SK-N-SH (cell line): ENCODE measurements at regions not wholly inside any gene's neighbourhood (a gene's known extent, or its start where the extent isn't known, plus 50 kb on each side); places are given as distances from the start of the nearest gene placed in this dataset.
A peak's percentile ranks its signal among the peaks of the same experiment; 100 is the strongest.

Source experiments
- CTCF ChIA-PET: fragments of 300-600, 350-600 bp; formaldehyde crosslinking; extraction: SDS; loops from one replicate; lab custom pipeline; 2021; lab: Yijun Ruan, JAX
- POLR2A ChIA-PET: fragments of 350-600 bp; sonication (Branson Sonifier 250); formaldehyde crosslinking; extraction: SDS; loops from one replicate; lab custom pipeline; 2020; ENCODE audit warnings: antibody characterized with exemption, inconsistent platforms; lab: Yijun Ruan, JAX
- DNase-seq: peaks from one replicate; pipeline ENCODE4 v3.0.0; 2012
- H2AFZ ChIP-seq: fragments of 200-600 bp; sonication (generic); 2 replicates; pipeline ENCODE4 v1.8.1; 2016; ENCODE audit warnings: antibody characterized with exemption, mild to moderate bottlenecking, low read depth
- H3F3A ChIP-seq: fragments of 200-600 bp; sonication (generic); replicated peaks from 2 replicates; pipeline ENCODE3; 2016; ENCODE audit warnings: antibody characterized with exemption, mild to moderate bottlenecking; ENCODE audit not compliant: insufficient read depth
- H3K27ac ChIP-seq, 2 experiments: fragments of 200-500 bp in 1 of 2; fragments of 200-600 bp in 1 of 2; sonication (Bioruptor generic) in 1 of 2; sonication (generic), shearing (Covaris generic) in 1 of 2; 2 replicates each; pipeline versions ENCODE4 v1.5.1 to v1.6.1; 2014 to 2016; ENCODE audit warnings: low read depth in 2 of 2, inconsistent platforms in 1 of 2, low read length in 1 of 2, mild to moderate bottlenecking in 1 of 2, mixed read lengths in 1 of 2
- H3K27me3 ChIP-seq: fragments of 200-600 bp; sonication (generic), shearing (Covaris generic); 2 replicates; pipeline ENCODE4 v1.6.1; 2016; ENCODE audit warnings: mixed run types; ENCODE audit not compliant: insufficient read depth
- H3K36me3 ChIP-seq, 2 experiments: fragments of 200-500 bp in 1 of 2; fragments of 200-600 bp in 1 of 2; sonication (Bioruptor generic) in 1 of 2; sonication (generic) in 1 of 2; replicated peaks in 1 of 2; 2 replicates each; pipeline versions ENCODE3 to v1.5.1; 2014 to 2016; ENCODE audit warnings: low read length in 1 of 2, mild to moderate bottlenecking in 1 of 2; ENCODE audit not compliant: insufficient read depth in 2 of 2, control insufficient read depth in 1 of 2
- H3K4me1 ChIP-seq, 2 experiments: fragments of 200-500 bp in 1 of 2; fragments of 200-600 bp in 1 of 2; sonication (Bioruptor generic) in 1 of 2; sonication (generic), shearing (Covaris generic) in 1 of 2; 2 replicates each; pipeline versions ENCODE4 v1.5.1 to v1.6.1; 2014 to 2016; ENCODE audit warnings: low read depth in 1 of 2, low read length in 1 of 2, mixed run types in 1 of 2; ENCODE audit not compliant: insufficient read depth in 2 of 2, control insufficient read depth in 1 of 2
- H3K4me2 ChIP-seq: fragments of 200-600 bp; sonication (generic), shearing (Covaris generic); 2 replicates; pipeline ENCODE4 v1.6.1; 2017; ENCODE audit warnings: mixed run types
- H3K4me3 ChIP-seq, 2 experiments: fragments of 200-500 bp in 1 of 2; fragments of 200-600 bp in 1 of 2; sonication (Bioruptor generic) in 1 of 2; sonication (generic), shearing (Covaris generic) in 1 of 2; 2 replicates each; pipeline versions ENCODE4 v1.5.1 to v1.8.1; 2014 to 2016; ENCODE audit warnings: low read depth in 2 of 2, inconsistent platforms in 1 of 2, low read length in 1 of 2, mild to moderate bottlenecking in 1 of 2, mixed read lengths in 1 of 2, moderate library complexity in 1 of 2
- H3K79me2 ChIP-seq: fragments of 200-600 bp; sonication (generic); 2 replicates; pipeline ENCODE4 v1.8.1; 2017; ENCODE audit warnings: mild to moderate bottlenecking; ENCODE audit not compliant: insufficient read depth
- H3K9ac ChIP-seq: fragments of 200-600 bp; sonication (generic); 2 replicates; pipeline ENCODE4 v1.6.1; 2017; ENCODE audit warnings: mixed run types
- H3K9me2 ChIP-seq: fragments of 200-600 bp; sonication (generic); 2 replicates; pipeline ENCODE4 v1.6.1; 2017; ENCODE audit warnings: mixed run types
- H3K9me3 ChIP-seq: fragments of 200-600 bp; sonication (generic); 2 replicates; pipeline ENCODE4 v1.6.1; 2017; ENCODE audit warnings: mixed run types, mild to moderate bottlenecking, moderate library complexity
- H4K20me1 ChIP-seq: fragments of 200-600 bp; sonication (generic); 2 replicates; pipeline ENCODE4 v1.6.1; 2017; ENCODE audit warnings: mild to moderate bottlenecking, mixed run types; ENCODE audit not compliant: insufficient read depth
- CHD2 ChIP-seq: fragments of 150-350 bp; IDR thresholded peaks from 2 replicates; pipeline ENCODE4 v1.6.1; 2018; ENCODE audit warnings: low read length; ENCODE audit not compliant: partially characterized antibody
- ELF1 ChIP-seq: IDR thresholded peaks from 2 replicates; pipeline ENCODE4 v1.4.0; 2012
- EP300 ChIP-seq, 2 experiments: IDR thresholded peaks; 2 replicates each; pipeline versions ENCODE4 v1.4.0 to v1.6.1; 2012; ENCODE audit warnings: borderline replicate concordance in 1 of 2, low read depth in 1 of 2, low read length in 1 of 2
- FOSL2 ChIP-seq: IDR thresholded peaks from 2 replicates; pipeline ENCODE4 v1.4.0; 2012; ENCODE audit warnings: low read depth, mild to moderate bottlenecking, moderate library complexity, borderline replicate concordance
- FOXJ3 ChIP-seq: sonication (generic); formaldehyde crosslinking; IDR thresholded peaks from 2 replicates; pipeline ENCODE4 v1.5.1; 2020; ENCODE audit warnings: mild to moderate bottlenecking, missing genetic modification reagents
- FOXM1 ChIP-seq: IDR thresholded peaks from 2 replicates; pipeline ENCODE4 v1.4.0; 2012; ENCODE audit warnings: low read depth, mild to moderate bottlenecking
- GATA2 ChIP-seq: sonication (generic); formaldehyde crosslinking; IDR thresholded peaks from 2 replicates; pipeline ENCODE4 v1.5.0; 2020; ENCODE audit warnings: mild to moderate bottlenecking, missing genetic modification reagents
- JUND ChIP-seq: IDR thresholded peaks from 2 replicates; pipeline ENCODE4 v1.4.0; 2012
- MXI1 ChIP-seq: IDR thresholded peaks from 2 replicates; pipeline ENCODE4 v1.6.1; 2012; ENCODE audit warnings: mild to moderate bottlenecking, low read depth, low read length, improper control_type of control experiment
- PBX3 ChIP-seq: IDR thresholded peaks from 2 replicates; pipeline ENCODE4; 2012
- POLR2AphosphoS5 ChIP-seq: IDR thresholded peaks from 2 replicates; pipeline ENCODE4 v1.6.1; 2012; ENCODE audit warnings: low read depth, low read length
- RAD21 ChIP-seq: IDR thresholded peaks from 2 replicates; pipeline ENCODE4 v1.6.1; 2012; ENCODE audit warnings: mild to moderate bottlenecking, low read length
- RCOR1 ChIP-seq: fragments of 150-350 bp; IDR thresholded peaks from 2 replicates; pipeline ENCODE4 v1.6.1; 2017; ENCODE audit warnings: antibody characterized with exemption, low read length
- REST ChIP-seq: IDR thresholded peaks from 2 replicates; pipeline ENCODE4 v1.6.1; 2012; ENCODE audit warnings: mild to moderate bottlenecking, low read depth, low read length, moderate library complexity
- RFX5 ChIP-seq: IDR thresholded peaks from 2 replicates; pipeline ENCODE4 v1.6.1; 2012; ENCODE audit warnings: mild to moderate bottlenecking, improper control_type of control experiment, low read length
- RXRA ChIP-seq: IDR thresholded peaks from 2 replicates; pipeline ENCODE4 v1.4.0; 2012; ENCODE audit warnings: low read depth, mild to moderate bottlenecking, borderline replicate concordance
- TCF12 ChIP-seq: IDR thresholded peaks from 2 replicates; pipeline ENCODE4 v1.4.0; 2012
- TEAD4 ChIP-seq: IDR thresholded peaks from 2 replicates; pipeline ENCODE4 v1.4.0; 2012; ENCODE audit warnings: mild to moderate bottlenecking, borderline replicate concordance; ENCODE audit not compliant: insufficient read depth
- YY1 ChIP-seq: IDR thresholded peaks from 2 replicates; pipeline ENCODE4 v1.4.0; 2012; ENCODE audit warnings: low read depth, mild to moderate bottlenecking
- ZBTB33 ChIP-seq: IDR thresholded peaks from 2 replicates; pipeline ENCODE4 v1.4.0; 2012; ENCODE audit warnings: low read depth, borderline replicate concordance
- WGBS: methylation state at CpG from one replicate; pipeline ENCODE4 v1.1.6; 2017; ENCODE audit warnings: low lambda C conversion rate; 5-methylcytosine and 5-hydroxymethylcytosine counted together

GRCh38 chr14:83491091-83491490 lies 1957.4 kb upstream of the SEL1L start (continued):
- TF ChIP-seq REST (no peak), POLR2AphosphoS5 (no peak), JUND (no peak), RFX5 (no peak), PBX3 (no peak), MXI1 (no peak), FOXJ3 (no peak), TCF12 (no peak), YY1 (no peak), ELF1 (no peak), FOSL2 (no peak)
- TF ChIP-seq, all 33 proteins: peak for 0

GRCh38 chr14:83520837-83521236 lies 1987.2 kb upstream of the SEL1L start:
- Histone ChIP-seq H3K4me2 (no peak overlapping the region), H3K36me3 (no peaks in the 10 kb centered on the region), H2AFZ (no peak overlapping the region), H3F3A (peaks cover 5% of the 10 kb centered on the region), H3K4me3 (no peak overlapping the region), H3K79me2 (no peaks in the 10 kb centered on the region), H3K4me1 (peaks cover 0 to 5% of the 10 kb centered on the region in 2 experiments; a peak in 2 of 4 replicates), H3K27ac (peak overlapping the region in 1 of 2 experiments; percentile 73; a peak in 2 of 4 replicates), H3K9ac (no peak overlapping the region), H3K27me3 (no peaks in the 10 kb centered on the region), H3K9me3 (no peaks in the 10 kb centered on the region), H4K20me1 (no peaks in the 10 kb centered on the region), H3K9me2 (no peaks in the 10 kb centered on the region)
- peak; percentile 74 for DNase-seq
- ChIA-PET POLR2A (no interaction called here), CTCF (interaction anchor here (0.8 to 1.4 kb wide), 4 partner anchors 13 to 225 kb away, joined by 3 to 6 read pairs (median 4); no protein-coding TSS in a partner anchor)
- 2% methylated on average over 3 of the region's 3 CpGs for WGBS
- TF ChIP-seq GATA2 (CRISPR knock-in tag) (peak; percentile 95), TEAD4 (0 out of 2 replicates have a peak, but pooled peaks have one; percentile 29), POLR2AphosphoS5 (peak; percentile 32; the same call in 1 of the 2 replicates), RXRA (peak; percentile 26; the same call in 1 of the 2 replicates), EP300 (IDR thresholded peaks at IDR 0.05; ENCODE audit: borderline replicate concordance in 1 of 2, low read depth in 1 of 2, low read length in 1 of 2) (peak; percentile 27 to 94; a peak in 3 of 4 replicates), FOXJ3 (peak; percentile 59; the same call in 1 of the 2 replicates), ELF1 (no peak), RCOR1 (peak; percentile 99), ZBTB33 (no peak), RFX5 (no peak), TCF12 (peak; percentile 82), CHD2 (peak; percentile 89), RAD21 (peak; percentile 46), FOXM1 (no peak)
